CD1c-positive myeloid dendritic cell (primary cell): ENCODE measurements at regions not wholly inside any gene's neighbourhood (a gene's known extent, or its start where the extent isn't known, plus 50 kb on each side); places are given as distances from the start of the nearest gene placed in this dataset.

Source experiments
- DNase-seq: peaks from one replicate; pipeline ENCODE4 v3.0.0-alpha.2; 2016; ENCODE audit errors: extremely low spot score

- DNase-seq = no peak
These were observed 133.4 kb upstream of the SMAD3 start for GRCh38 chr15:66931768-66932633.

DNA sequence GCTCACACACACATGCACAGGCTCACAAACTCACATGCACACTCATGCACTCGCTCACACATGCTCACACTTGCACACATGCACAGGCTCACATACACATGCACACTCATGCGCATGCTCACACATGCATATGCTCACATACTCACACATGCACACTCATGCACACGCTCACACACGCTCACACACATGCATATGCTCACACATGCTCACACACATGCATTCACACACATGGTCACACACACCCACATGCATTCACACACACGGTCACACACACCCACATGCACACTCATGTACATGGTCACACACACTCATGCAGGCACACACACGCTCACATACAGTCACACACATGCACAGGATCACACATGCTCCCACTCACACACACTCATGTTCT, 132.8 kb upstream of the SMAD3 start:
- no peak for DNase-seq

DNA sequence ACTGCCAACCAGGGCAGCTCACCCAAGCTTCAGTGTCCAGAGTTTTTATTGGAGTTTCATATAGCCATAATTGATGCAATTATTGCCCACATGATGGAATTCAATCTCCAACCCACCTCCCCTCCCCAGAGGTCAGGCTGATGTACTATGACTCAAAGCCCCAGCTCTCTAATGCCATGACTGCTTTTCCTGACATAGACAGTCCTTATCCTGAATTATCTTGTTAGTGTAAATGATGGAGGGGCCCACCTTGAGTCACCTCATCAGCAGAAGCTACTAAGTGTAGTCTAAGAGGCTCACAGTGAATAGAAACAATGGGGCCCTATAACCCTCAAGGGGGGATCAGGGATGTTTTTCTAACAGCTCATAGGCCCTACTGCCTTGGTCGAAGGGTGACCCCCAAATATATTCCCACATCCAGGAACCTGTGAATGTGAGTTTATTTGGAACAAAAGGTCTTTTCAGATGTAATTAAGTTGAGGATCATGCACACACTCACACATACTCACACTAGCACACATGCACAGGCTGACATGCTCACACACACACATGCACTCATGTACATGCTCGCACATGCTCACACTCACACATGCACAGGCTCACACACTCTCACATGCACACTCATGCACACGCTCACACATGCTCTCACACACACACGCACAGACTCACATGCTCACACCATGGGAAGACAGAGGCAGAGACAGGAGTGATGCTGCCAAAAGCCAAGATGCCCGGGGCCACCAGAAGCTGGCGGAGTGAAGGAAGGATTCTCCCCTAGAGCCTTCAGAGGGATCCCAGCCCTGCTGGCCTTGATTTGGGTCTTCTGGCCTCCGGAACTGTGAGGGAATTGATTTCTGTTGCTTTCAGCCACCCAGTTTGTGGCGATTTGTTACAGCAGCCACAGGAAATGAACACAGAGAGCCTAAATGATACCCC, 131.2 kb upstream of the SMAD3 start:
- no peak for DNase-seq

DNA sequence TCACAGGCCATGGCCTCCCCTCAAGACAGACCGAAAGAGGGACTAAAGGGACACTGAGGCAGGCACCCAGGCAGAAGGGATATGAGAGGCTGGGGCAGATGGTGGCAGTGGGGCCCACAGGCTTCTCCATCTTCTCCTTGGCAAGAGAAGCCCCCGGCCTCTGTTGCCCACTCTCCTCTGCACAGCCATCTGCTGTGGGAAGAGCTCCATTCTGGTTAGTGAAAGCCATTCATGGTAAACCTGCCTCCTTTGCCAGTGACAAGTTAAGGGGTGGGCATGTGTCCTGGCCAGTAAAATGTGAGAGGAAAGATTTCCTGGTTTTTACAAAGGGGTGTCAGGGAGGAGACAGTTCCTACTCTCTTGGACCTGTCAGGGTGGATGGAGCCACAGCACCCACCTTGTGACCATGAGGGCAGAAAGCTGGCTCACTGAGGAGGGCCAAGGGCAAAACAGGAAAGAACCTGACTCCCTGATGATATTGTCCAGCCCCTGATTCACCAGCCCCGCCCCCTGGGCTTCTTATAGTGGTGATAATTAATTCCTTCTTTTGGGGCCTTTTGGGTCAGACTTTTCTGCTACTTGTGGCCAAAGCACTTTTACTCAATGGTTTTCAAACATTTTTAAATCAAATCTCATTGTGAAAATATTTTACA, 130.4 kb upstream of the SMAD3 start:
- DNase-seq = no peak

GRCh38 chr15:66935688-66936087, 129.7 kb upstream of the SMAD3 start:
- DNase-seq = no peak

- DNase-seq = no peak
These were observed 129.1 kb upstream of the SMAD3 start for GRCh38 chr15:66936109-66936860.

DNA sequence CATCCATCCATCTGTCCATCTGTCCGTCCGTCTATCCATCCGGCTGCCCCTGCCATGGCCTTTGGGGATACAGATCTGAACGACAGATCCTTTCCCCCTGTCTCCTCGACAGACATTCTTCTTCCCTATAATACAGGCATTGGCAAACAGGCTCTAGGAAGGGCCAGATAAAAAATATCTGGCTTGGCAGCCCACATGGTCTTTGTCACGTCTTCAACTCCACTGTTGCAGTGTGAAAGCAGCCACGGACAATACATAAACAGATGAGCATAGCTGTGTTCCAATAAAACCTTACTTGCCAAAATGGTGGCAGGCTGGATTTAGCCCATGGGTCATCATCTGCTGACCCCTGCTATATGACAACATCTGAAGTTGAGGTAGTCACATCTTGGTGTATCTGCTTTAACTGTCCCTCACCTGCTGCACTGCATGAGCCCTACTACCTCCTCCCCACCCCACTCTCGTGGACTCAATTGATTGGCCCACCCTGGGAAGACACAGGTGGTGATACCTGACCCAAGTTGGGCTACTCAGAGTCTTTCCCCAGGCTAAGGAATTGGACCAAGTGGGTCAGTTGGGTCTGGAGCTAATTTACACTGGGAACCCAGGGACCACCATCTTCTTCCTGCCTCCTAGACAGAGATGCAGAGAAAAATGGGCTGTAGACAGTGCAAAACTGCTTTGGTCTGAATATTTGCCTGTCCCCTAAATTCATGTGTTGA, 128.4 kb upstream of the SMAD3 start:
- DNase-seq = no peak

DNA sequence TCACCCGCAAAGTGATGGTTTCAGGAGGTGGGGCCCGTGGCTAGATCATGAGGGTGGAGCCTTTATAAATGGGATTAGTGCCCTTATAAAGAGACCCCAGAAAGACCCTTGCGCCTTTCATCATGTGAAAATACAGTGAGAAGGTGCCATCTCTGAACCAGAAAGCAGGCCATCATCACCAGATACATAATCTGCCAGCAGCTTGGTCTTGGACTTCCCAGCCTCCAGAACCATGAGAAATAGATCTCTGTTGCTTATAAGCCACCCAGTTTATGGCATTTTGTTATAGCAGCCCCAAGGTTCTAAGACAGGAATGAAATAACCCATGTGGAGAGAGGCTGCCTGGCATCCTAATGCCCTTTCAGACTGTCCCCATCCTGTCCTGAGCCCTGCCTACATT, 127.8 kb upstream of the SMAD3 start:
- DNase-seq = no peak

- DNase-seq = no peak
These were observed 127.1 kb upstream of the SMAD3 start for GRCh38 chr15:66938114-66938830.

- no peak for DNase-seq
These were observed 126.4 kb upstream of the SMAD3 start for GRCh38 chr15:66939016-66939415.

DNA sequence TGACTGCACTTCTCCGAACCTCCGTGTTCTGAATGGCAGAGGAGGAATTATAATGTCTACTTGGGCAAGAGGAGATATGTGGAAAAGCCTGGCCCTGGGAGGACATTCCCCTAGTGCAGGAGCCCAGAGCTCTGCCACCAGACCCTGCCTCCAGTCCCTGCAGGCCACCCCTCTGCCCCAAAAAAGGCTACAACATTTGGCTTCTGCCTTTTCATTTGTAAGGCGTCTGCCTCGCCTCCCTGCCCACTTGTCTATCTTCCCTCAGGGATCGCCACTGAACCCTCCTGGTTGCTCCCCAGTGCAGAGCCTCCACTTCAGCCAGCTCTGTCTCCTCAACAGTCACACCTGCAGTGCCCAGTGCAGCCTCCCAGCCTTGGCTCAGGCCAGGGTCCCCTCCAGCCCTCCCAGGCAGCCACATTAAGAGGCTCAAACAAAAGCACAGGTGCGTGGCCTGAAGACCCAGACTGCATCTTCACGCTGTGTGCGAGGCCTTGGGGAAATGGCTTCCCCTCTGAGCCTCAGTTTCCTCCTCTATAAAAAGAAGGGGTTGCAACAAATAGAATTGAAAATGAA, 125.9 kb upstream of the SMAD3 start:
- no peak for DNase-seq

DNA sequence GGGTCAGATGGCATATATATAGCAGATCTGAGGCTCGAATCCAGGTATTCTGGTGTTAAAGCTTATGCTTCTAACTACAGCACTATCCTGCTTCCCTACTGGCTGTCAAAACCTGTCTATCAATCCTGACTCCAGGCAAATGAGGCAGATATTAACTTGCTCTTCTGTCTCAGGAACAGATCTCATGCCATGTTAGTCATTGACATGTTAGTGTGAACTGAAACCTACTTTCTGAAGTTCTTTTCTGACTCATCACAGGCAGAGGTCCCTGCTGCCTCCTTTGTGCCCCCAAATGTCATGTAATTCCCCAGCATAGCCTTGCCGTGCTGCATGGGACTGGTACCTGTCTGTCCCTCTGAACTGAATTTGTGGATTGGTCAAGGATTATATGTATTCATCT, 125.0 kb upstream of the SMAD3 start:
- peak; percentile 57 for DNase-seq

DNA sequence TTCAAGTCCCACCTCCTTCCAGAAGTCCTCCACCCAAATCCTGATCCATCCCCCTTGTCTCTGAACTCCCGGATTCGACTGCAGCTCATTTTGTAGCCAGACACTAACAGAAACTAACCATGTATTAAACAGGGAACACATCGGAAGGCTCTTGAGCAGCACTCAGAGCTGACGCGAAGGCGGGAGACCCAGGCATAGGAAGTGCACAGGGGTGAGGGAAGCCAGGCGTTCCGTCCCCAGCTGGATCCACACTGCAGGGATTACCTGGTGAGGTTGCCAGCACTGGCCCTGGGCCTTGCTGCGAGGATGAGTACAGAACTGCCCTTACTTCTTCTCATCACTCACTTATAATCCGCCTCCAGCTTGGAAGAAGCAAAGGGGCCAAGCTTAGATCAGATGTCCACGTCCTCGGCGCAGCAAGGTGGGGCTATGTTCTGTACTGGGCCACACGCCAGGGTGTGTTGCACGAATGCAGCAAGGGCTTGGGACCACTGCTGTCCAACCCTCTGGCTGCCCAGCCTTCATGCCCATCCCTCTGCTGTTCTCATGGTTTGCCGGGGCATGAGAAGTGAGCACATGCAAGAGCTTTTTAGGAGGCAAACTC, 124.2 kb upstream of the SMAD3 start:
- DNase-seq = no peak

DNA sequence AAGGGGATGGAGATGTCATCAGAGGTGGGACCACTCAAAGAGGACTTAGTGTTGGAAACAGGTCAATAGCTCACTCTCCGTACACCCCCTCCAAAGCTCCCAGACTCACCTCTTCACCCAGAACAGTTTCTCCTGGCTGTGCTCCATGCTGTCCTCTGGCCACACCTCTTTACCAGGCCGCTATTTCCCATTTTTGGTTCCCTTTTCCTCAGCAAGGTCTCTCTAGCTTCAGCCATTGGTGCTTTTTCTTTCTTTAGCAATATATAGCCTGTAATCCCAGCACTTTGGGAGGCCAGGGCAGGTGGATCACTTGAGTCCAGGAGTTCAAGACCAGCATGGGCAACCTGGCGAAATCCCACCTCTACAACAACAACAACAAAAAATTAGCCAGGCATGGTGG, 123.6 kb upstream of the SMAD3 start:
- DNase-seq = peak; percentile 80

DNA sequence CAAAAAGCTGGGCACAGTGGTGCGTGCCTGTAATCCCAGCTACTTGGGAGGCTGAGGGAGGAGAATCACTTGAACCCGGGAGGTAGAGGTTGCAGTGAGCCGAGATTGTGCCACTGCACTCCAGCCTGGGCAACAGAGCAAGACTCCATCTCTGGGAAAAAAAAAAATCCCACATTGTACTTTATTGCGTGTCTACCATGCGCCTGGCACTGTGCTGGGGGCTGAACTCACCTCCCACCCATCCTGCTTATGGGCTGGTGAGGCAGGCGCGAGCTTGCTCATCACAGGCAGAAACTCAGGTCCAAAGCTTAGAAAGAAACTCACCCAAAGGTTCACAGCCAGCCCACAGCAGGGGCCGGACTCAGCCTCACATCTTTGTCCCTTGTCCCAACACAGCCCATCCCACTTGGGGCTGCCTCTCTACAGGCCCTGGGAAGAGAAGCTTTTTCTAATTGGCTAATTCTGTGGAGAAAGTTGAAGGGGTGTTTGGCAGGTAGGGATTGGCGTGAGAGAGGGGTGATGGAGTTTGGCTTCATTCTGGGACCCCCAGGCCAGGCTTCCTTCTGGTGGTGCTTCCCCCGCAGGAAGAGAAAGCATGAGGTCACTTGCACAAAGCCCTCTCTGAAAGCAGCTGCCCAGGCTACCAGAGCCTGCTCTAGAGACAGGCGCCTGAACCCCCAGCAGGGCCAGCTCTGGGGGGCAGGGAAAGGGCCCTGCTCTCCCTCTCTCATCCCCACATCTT, 122.6 kb upstream of the SMAD3 start:
- no peak for DNase-seq

DNA sequence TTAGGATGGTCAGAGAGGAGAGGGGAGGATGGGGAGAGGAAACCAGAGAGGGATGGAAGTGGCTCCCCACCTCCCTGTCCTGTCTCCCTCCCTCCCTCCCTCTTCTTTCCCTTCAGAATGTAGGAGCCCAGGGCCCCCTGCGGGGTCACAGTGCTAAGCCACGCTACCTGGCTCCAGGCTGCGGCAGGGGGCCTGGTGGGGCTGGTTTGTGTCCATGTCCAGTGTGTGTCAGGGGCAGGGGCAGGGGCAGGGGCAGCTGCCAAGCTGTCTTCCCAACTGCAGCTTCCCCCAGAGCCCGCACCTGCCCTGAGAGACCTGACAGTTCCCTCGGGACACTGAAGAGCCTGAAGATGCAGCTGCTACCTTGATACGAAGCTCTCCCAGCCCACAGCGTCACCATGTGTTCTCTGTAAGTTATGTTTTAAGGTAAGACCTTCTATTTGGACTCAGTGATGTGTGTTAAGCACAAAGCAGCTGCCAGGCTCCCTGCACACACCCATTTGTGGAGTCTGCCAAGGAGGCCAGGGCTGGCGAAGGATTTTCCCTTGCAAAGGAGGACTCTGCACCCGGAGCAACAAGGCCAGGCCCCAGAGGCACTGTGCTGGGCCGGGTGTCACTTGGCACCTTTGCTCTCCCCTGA, 121.8 kb upstream of the SMAD3 start:
- no peak for DNase-seq

DNA sequence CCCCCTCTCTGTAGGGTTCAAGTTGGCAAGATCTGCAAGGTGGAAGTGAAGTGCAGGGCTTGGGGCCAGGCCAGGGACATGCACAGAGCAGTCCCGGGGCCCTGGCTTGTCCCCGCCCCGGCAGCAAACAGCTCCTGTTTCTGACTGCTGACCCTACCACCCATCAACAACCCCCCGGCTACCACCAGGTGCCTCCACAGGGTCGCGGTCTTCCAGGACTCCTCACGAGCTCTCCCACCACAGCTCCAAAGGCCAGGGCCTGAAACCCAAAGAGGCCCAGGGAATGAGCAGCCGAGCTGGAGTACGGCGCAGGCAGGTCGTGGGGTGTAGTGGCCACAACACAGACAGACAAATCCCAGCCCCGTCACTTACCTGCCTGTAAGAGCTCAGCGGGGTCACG, 121.3 kb upstream of the SMAD3 start:
- no peak for DNase-seq

GRCh38 chr15:66945286-66945685, 120.1 kb upstream of the SMAD3 start:
- no peak for DNase-seq
